Colonic mucosa (tissue), 4 donors: ENCODE measurements at regions not wholly inside any gene's neighbourhood (a gene's known extent, or its start where the extent isn't known, plus 50 kb on each side); places are given as distances from the start of the nearest gene placed in this dataset.

Experiments used
- DNase-seq: peaks from one replicate; pipeline ENCODE4 v3.0.0-alpha.2; 2020
- H3K27ac ChIP-seq: fragments of 200-600 bp; one replicate; pipeline ENCODE4 v1.8.0; 2021
- H3K27me3 ChIP-seq: fragments of 200-600 bp; one replicate; pipeline ENCODE4 v1.8.0; 2021
- H3K36me3 ChIP-seq: fragments of 200-600 bp; one replicate; pipeline ENCODE4 v1.8.0; 2021
- H3K4me1 ChIP-seq: fragments of 200-600 bp; one replicate; pipeline ENCODE4 v1.8.0; 2021; ENCODE audit warnings: mild to moderate bottlenecking
- H3K4me3 ChIP-seq: fragments of 200-600 bp; one replicate; pipeline ENCODE4 v1.8.0; 2021
- H3K9ac ChIP-seq, 2 donors: one replicate each; pipeline ENCODE4 v1.7.0; 2013; ENCODE audit warnings: control low read depth in 2 of 2, low read depth in 2 of 2, low read length in 2 of 2
- H3K9me3 ChIP-seq: fragments of 200-600 bp; one replicate; pipeline ENCODE4 v1.8.0; 2021
- CTCF ChIP-seq: fragments of 200-600 bp; IDR thresholded peaks from one replicate; pipeline ENCODE4 v1.8.0; 2022; ENCODE audit warnings: antibody characterized with exemption, mild to moderate bottlenecking
- intact Hi-C: fragments of 100-400 bp; cut with DNase I; formaldehyde crosslinking; loops from one replicate; pipeline ENCODE4 v1.14.1; 2022
- donor health status: healthy.
- donor health status: DM: no; HTN: no; CAD: no.
- donor health status: DM: no; HTN: no; CAD: no.

- intact Hi-C loops: no loop called here
- Histone ChIP-seq H3K36me3 (no peaks in the 10 kb centered on the region), H3K9me3 (no peaks in the 10 kb centered on the region), H3K4me3 (no peak overlapping the region), H3K27me3 (no peaks in the 10 kb centered on the region), H3K27ac (no peak overlapping the region), H3K9ac (no peak overlapping the region), H3K4me1 (no peaks in the 10 kb centered on the region)
- TF ChIP-seq CTCF: no peak
- DNase-seq: no peak
Observed at GRCh38 chr6:122151066-122151465, 248.4 kb upstream of the HSF2 start.

DNA sequence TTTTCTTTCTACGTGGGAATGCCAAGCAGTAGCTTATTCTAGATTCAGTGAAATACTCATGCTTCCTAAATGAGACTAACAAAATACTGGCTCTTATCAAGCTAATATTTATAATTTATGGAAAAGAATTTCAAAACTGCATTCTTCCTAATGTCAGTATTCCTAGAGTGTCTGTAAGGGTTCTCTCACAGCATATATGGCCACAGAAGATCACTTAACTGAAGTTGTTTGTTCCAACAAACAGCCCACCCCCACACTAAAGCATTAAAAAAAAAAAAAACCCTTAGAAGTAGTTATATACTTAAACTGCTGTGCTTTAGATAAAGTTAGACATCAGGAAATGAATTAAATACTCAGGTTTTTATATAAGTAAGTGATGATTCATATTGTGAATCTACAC lies 247.7 kb upstream of the HSF2 start:
- intact Hi-C loops: no loop called here
- H3K4me1 ChIP-seq: no peaks in the 10 kb centered on the region
- H3K4me3 ChIP-seq: no peak overlapping the region
- H3K27ac ChIP-seq: no peak overlapping the region
- TF ChIP-seq CTCF: no peak
- H3K27me3 ChIP-seq: no peaks in the 10 kb centered on the region
- no peak for DNase-seq
- no peaks in the 10 kb centered on the region for H3K36me3 ChIP-seq
- H3K9me3 ChIP-seq: no peaks in the 10 kb centered on the region
- no peak overlapping the region for H3K9ac ChIP-seq

GRCh38 chr6:122153557-122153956 lies 245.9 kb upstream of the HSF2 start:
- intact Hi-C loops: no loop called here
- no peak overlapping the region for H3K27ac ChIP-seq
- DNase-seq: no peak

GRCh38 chr6:122154155-122154554 lies 245.3 kb upstream of the HSF2 start:
- no peak for TF ChIP-seq CTCF

More at GRCh38 chr6:122153557-122153956, 245.9 kb upstream of the HSF2 start:
- no peak for TF ChIP-seq CTCF
- H3K9me3 ChIP-seq: no peaks in the 10 kb centered on the region
- no peak overlapping the region for H3K4me3 ChIP-seq
- H3K27me3 ChIP-seq: no peaks in the 10 kb centered on the region
- no peaks in the 10 kb centered on the region for H3K36me3 ChIP-seq
- H3K4me1 ChIP-seq: no peaks in the 10 kb centered on the region
- no peak overlapping the region for H3K9ac ChIP-seq

GRCh38 chr6:122154912-122155575 lies 244.4 kb upstream of the HSF2 start:
- Histone ChIP-seq H3K9ac (no peak overlapping the region), H3K27me3 (no peaks in the 10 kb centered on the region), H3K9me3 (no peaks in the 10 kb centered on the region), H3K36me3 (no peaks in the 10 kb centered on the region), H3K27ac (no peak overlapping the region), H3K4me1 (no peaks in the 10 kb centered on the region), H3K4me3 (no peak overlapping the region)
- intact Hi-C loops: no loop called here
- no peak for TF ChIP-seq CTCF
- DNase-seq: peak; percentile 17

More at GRCh38 chr6:122154155-122154554, 245.3 kb upstream of the HSF2 start:
- H3K27me3 ChIP-seq: no peaks in the 10 kb centered on the region
- no peaks in the 10 kb centered on the region for H3K36me3 ChIP-seq
- no peak for DNase-seq
- no peak overlapping the region for H3K27ac ChIP-seq
- intact Hi-C loops: no loop called here
- H3K4me3 ChIP-seq: no peak overlapping the region
- no peaks in the 10 kb centered on the region for H3K4me1 ChIP-seq
- no peaks in the 10 kb centered on the region for H3K9me3 ChIP-seq
- H3K9ac ChIP-seq: no peak overlapping the region
